A549 (cell line): ENCODE measurements at regions not wholly inside any gene's neighbourhood (a gene's known extent, or its start where the extent isn't known, plus 50 kb on each side); places are given as distances from the start of the nearest gene placed in this dataset.
"Not testable (repeated sequence)": the region's sequence is repeated elsewhere in the genome, so short reads cannot be mapped to it uniquely, and the experiment has no call there.

ENCODE experiments used
- ATAC-seq, 2 experiments: fragments of 200-7000 bp in 1 of 2; fragments of >200 bp in 1 of 2; cut with Nextera tagmentation in 1 of 2; cut with Tn5 transposase in 1 of 2; 3 replicates each; pipeline versions ENCODE4 v1.8.0 to v1.9.1; 2018 to 2020; ENCODE audit warnings: mild to moderate bottlenecking in 1 of 2, moderate library complexity in 1 of 2
- CTCF ChIA-PET: fragments of 300-600 bp; sonication (Branson Sonifier 250); formaldehyde crosslinking; extraction: SDS; loops from one replicate; lab custom pipeline; 2021; ENCODE audit warnings: antibody characterized with exemption, inconsistent platforms; lab: Yijun Ruan, JAX
- POLR2A ChIA-PET: fragments of 350-600 bp; formaldehyde crosslinking; extraction: SDS; loops from one replicate; lab custom pipeline; 2021; ENCODE audit warnings: antibody characterized with exemption, inconsistent platforms; lab: Yijun Ruan, JAX
- DNase-seq, 2 experiments: peaks; one replicate each; pipeline versions ENCODE4 v3.0.0 to v3.0.0-alpha.2; 2011 to 2016; ENCODE audit warnings: low read depth in 1 of 2, low spot score in 1 of 2
- FAIRE-seq: peaks from 2 replicates; lab custom pipeline; 2011; peaks lifted over from hg19 to GRCh38; lab: Jason Lieb, UNC
- H3K27ac ChIP-seq, 2 experiments: fragments of >200 bp; sonication (Bioruptor Twin); formaldehyde crosslinking; 3 replicates each; pipeline ENCODE4 v1.5.1; 2016 to 2017
- H3K4me1 ChIP-seq: fragments of >200 bp; sonication (Bioruptor Twin); formaldehyde crosslinking; 3 replicates; pipeline ENCODE4 v1.6.1; 2016
- H3K4me2 ChIP-seq: fragments of >200 bp; sonication (Bioruptor Twin); formaldehyde crosslinking; 3 replicates; pipeline ENCODE4 v1.6.1; 2016
- H3K4me3 ChIP-seq: fragments of >200 bp; sonication (Bioruptor Twin); formaldehyde crosslinking; 3 replicates; pipeline ENCODE4 v1.5.1; 2016
- H3K9me3 ChIP-seq: fragments of >200 bp; sonication (Bioruptor Twin); formaldehyde crosslinking; 3 replicates; pipeline ENCODE4 v1.6.1; 2016
- POLR2AphosphoS2 ChIP-seq: conservative IDR thresholded peaks from 2 replicates; pipeline ENCODE4 v1.6.1; 2012; ENCODE audit warnings: low read length, improper control_type of control experiment, inconsistent platforms
- WGBS: methylation state at CpG from one replicate; pipeline ENCODE4 v1.1.6; 2017; ENCODE audit errors: missing lambda C conversion rate; 5-methylcytosine and 5-hydroxymethylcytosine counted together

DNA sequence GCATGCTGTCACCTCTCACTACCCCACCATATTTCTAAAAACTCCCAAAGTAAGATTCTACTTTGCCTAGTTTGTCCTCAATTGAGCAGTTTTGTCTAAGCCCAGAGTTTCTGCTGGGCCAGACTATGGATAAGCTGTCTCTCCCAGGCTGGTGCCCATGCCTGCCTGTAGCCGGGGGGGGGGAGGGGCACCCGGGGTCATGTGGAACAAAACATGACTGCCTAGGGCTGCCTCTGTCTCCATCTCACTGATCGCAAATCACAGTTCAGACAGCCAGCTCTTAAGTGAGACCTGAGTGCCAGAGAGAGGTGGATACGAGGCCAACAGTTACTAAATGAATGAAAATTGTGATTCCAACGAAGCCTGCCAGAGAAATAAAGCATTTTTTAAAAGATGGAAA lies 78.8 kb upstream of the RPRML start (continued):
- TF ChIP-seq POLR2AphosphoS2, result no peak

DNA sequence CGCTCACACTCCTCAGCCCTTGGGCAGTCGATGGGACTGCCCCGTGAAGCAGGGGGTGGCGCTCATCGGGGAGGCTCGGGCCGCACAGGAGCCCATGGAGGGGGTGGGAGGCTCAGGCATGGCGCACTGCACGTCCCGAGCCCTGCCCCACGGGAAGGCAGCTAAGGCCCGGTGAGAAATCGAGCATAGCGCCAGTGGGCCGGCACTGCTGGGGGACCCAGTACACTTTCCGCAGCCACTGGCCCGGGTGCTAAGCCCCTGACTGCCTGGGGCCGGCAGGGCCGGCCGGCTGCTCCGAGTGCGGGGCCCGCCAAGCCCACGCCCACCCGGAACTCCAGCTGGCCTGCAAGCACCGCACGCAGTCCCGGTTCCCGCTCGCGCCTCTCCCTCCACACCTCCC lies 78.2 kb upstream of the RPRML start:
- H3K9me3 ChIP-seq, H3K27ac ChIP-seq, ATAC-seq, H3K4me2 ChIP-seq, H3K4me1 ChIP-seq, POLR2A ChIA-PET, DNase-seq, FAIRE-seq, H3K4me3 ChIP-seq: not testable (repeated sequence)
- 98% methylated on average over 26 of the region's 31 CpGs for WGBS
- CTCF ChIA-PET, result interaction anchor here (0.6 kb wide), 1 partner anchor 785 kb away, joined by 3 read pairs; no protein-coding TSS in a partner anchor

DNA sequence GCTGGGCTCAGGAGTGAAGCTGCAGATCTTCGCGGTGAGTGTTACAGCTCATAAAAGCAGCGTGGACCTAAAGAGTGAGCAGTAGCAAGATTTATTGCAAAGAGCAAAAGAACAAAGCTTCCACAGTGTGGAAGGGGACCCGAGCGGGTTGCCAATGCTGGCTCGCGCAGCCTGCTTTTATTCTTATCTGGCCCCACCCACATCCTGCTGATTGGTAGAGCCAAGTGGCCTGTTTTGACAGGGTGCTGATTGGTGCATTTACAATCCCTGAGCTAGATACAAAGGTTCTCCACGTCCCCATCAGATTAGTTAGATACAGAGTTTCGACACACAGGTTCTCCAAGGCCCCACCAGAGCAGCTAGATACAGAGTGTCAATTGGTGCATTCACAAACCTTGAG lies 77.6 kb upstream of the RPRML start:
- H3K4me2 ChIP-seq, FAIRE-seq, H3K27ac ChIP-seq, H3K4me3 ChIP-seq, POLR2A ChIA-PET, DNase-seq, ATAC-seq, H3K9me3 ChIP-seq, H3K4me1 ChIP-seq: not testable (repeated sequence)
- CTCF ChIA-PET, result interaction anchor here (0.6 kb wide), 1 partner anchor 786 kb away, joined by 3 read pairs; no protein-coding TSS in a partner anchor
- WGBS, result 92% methylated on average over 9 of the region's 9 CpGs
